BJ (cell line): ENCODE measurements at regions not wholly inside any gene's neighbourhood (a gene's known extent, or its start where the extent isn't known, plus 50 kb on each side); places are given as distances from the start of the nearest gene placed in this dataset.

Experiments used
- CTCF ChIA-PET: fragments of 350-600 bp; formaldehyde crosslinking; extraction: SDS; loops from one replicate; lab custom pipeline; 2021; ENCODE audit warnings: antibody characterized with exemption, inconsistent platforms; lab: Yijun Ruan, JAX
- POLR2A ChIA-PET: fragments of 300-600 bp; sonication (Branson Sonifier 250); formaldehyde crosslinking; extraction: SDS; loops from one replicate; lab custom pipeline; 2021; ENCODE audit warnings: antibody characterized with exemption; lab: Charles Lee
- DNase-seq: peaks from one replicate; pipeline ENCODE4 v3.0.0-alpha.2; 2011; ENCODE audit warnings: low read depth
- H3K27me3 ChIP-seq: 2 replicates; pipeline ENCODE4 v1.6.0; 2011; ENCODE audit warnings: low read length; ENCODE audit not compliant: control insufficient read depth, insufficient read depth
- H3K36me3 ChIP-seq: 2 replicates; pipeline ENCODE4 v1.5.1; 2011; ENCODE audit warnings: low read length; ENCODE audit not compliant: control insufficient read depth, insufficient read depth
- H3K4me3 ChIP-seq: 2 replicates; pipeline ENCODE4 v1.5.1; 2011; ENCODE audit warnings: low read depth, mild to moderate bottlenecking, control low read depth, low read length
- TF ChIP-seq, protein P1 (sequence below): IDR thresholded peaks from 2 replicates; pipeline ENCODE4 v1.5.1; 2011; ENCODE audit warnings: low read depth, mild to moderate bottlenecking, control low read depth, inconsistent platforms, low read length, moderate library complexity; ENCODE audit not compliant: insufficient read depth

DNA sequence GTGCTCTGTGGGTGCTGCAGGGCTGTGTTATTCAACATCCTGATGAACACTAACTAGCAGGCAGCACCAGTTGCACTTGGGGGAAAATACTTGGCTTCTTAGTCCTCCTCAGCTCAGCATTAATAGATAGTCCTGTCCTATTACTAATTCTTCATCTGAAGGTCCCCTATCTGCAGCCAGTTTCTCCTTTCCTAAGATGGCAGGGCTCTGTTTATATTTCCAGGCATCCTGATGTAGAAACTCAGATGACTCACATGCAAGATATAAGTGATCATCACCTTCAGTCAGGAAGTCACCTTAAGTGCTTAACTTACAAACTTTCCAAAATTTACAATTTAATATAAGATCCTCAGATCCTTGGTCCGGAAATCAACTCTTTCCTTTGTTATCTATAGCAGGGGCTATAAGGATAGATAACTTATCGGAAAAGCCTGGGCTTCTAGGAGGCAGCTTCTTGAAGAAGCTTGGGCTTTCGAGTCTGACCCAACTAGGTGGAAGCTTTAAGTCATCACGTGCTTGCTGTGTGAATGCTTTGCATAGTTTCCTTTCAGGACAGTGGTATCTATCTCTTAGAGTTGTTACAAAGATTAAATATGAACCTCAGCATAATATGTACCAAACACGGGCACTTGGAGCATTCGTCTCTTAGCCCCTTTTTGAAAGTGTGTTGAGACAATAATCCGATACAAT, 181.0 kb upstream of the GRIP1 start:
- TF ChIP-seq, protein P1, sequence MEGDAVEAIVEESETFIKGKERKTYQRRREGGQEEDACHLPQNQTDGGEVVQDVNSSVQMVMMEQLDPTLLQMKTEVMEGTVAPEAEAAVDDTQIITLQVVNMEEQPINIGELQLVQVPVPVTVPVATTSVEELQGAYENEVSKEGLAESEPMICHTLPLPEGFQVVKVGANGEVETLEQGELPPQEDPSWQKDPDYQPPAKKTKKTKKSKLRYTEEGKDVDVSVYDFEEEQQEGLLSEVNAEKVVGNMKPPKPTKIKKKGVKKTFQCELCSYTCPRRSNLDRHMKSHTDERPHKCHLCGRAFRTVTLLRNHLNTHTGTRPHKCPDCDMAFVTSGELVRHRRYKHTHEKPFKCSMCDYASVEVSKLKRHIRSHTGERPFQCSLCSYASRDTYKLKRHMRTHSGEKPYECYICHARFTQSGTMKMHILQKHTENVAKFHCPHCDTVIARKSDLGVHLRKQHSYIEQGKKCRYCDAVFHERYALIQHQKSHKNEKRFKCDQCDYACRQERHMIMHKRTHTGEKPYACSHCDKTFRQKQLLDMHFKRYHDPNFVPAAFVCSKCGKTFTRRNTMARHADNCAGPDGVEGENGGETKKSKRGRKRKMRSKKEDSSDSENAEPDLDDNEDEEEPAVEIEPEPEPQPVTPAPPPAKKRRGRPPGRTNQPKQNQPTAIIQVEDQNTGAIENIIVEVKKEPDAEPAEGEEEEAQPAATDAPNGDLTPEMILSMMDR, result no peak
- no peak overlapping the region for H3K4me3 ChIP-seq
- no peaks in the 10 kb centered on the region for H3K27me3 ChIP-seq
- DNase-seq, result no peak
- POLR2A ChIA-PET, result no interaction called here
- no peaks in the 10 kb centered on the region for H3K36me3 ChIP-seq
- CTCF ChIA-PET, result interaction anchor here (1.8 to 2.2 kb wide), 2 partner anchors 11 to 25 kb away, joined by 5 read pairs; no protein-coding TSS in a partner anchor

DNA sequence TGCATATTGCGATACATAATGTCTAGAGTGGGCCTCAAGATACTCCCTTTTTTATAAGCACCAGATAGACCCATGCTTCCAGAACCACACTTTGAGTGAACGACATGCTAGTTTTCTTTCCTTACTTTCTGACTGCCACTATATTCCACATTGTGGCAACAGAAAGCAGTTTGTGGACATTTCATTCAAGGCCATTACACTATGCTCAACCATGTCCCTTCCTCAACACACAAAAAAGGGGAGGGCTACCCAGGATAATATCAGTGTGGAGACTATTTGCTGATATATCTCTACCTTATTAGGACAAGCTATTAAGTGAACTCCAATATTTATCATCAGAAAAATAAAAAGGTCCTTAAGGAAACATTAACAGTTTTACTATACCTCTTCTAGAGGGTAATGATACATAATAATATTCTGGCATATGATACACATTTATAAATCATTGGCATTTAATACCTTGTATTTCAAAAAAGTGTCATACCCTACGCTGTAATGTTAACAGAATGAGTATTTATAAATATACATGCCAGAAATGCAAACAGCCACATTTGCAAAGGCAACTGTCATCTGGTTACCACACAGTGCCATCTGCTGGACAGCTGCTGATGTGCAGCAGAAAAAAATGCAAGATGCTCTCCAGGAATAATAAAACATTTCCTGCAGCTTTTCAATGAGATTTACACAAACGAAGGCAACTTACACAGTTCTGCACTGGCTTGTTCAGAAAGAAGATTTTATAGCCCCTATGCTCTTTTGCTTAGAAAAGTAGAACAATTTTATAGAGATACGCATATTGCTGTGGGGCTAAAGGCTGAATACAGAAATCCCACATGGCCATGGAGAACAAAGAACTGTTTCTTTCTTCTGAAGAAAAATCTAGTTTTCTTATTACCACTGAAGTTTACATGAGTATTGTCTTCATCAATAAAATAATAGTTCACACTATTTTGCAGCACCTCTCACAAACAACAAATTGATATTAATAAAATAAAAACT, 182.2 kb upstream of the GRIP1 start:
- Histone ChIP-seq H3K36me3 (no peaks in the 10 kb centered on the region), H3K27me3 (no peaks in the 10 kb centered on the region), H3K4me3 (no peak overlapping the region)
- peak; percentile 0 for DNase-seq
- CTCF ChIA-PET, result interaction anchor here (0.6 to 2.2 kb wide), 10 partner anchors 9 to 1970 kb away, joined by 3 to 9 read pairs (median 4); no protein-coding TSS in a partner anchor
- POLR2A ChIA-PET, result no interaction called here
- TF ChIP-seq, protein P1, result peak; percentile 92

DNA sequence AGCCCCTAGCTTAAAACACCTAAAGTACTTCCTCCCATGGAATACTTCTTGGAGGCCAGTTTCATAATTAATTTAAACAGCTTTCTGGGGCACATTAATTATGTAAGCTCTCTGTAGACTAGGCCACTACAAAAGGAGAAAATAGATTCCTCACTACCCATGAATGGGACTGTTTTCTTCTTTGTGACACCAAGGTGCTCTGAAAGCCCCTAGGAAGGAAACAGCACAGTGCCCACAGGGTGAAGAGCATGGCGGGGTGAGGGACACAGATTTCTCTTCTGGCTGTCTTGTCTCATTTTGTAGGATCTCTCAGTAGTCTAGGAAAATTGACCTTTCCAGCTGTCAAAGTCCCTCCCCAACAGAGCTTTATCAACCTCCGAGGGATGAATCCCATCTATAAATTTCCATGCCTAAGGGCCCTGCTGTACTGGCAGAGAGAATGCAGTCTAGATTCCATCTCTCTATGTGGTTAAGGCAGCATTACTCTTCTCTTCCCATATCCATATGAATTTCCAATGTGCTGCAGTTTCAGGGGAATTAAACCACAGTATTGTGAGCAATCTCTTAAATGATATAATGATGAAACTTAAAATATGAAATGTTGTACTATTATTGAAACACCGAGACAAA, 183.6 kb upstream of the GRIP1 start:
- TF ChIP-seq, protein P1, result no peak
- no peak overlapping the region for H3K4me3 ChIP-seq
- ChIA-PET CTCF (interaction anchor here (0.6 kb wide), 1 partner anchor 154 kb away, joined by 3 read pairs; no protein-coding TSS in a partner anchor), POLR2A (no interaction called here)
- DNase-seq, result no peak
- no peaks in the 10 kb centered on the region for H3K27me3 ChIP-seq
- H3K36me3 ChIP-seq, result no peaks in the 10 kb centered on the region

DNA sequence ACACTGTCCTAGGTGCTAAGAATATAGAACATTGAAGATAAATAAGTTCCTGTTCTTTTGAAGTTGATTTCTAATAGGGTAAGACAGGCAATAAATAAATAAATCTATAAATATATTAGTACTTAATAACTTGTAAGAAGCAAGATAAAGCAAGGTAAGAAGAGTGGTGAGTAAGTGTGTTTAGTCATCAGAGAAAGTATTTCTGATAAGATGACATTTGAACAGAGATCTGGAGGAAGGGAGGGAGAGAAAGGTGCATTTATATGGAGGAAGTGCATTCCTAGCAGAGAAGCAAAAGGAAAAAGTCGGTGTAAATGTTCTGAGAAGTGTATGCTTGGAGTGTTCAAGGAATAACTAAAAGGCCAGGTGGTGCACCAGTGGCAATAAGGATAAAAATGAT, 184.4 kb upstream of the GRIP1 start:
- TF ChIP-seq, protein P1, result no peak
- CTCF ChIA-PET, result no interaction called here
- POLR2A ChIA-PET, result no interaction called here
- no peak for DNase-seq
- no peaks in the 10 kb centered on the region for H3K27me3 ChIP-seq
- H3K36me3 ChIP-seq, result no peaks in the 10 kb centered on the region
- H3K4me3 ChIP-seq, result no peak overlapping the region
